ENCODE measurements at regions not wholly inside any gene's neighbourhood (a gene's known extent, or its start where the extent isn't known, plus 50 kb on each side); places are given as distances from the start of the nearest gene placed in this dataset.

GRCh38 chr13:104869501-104869900 is 1666.0 kb downstream of the EFNB2 start:
- TF ChIP-seq, protein P1, sequence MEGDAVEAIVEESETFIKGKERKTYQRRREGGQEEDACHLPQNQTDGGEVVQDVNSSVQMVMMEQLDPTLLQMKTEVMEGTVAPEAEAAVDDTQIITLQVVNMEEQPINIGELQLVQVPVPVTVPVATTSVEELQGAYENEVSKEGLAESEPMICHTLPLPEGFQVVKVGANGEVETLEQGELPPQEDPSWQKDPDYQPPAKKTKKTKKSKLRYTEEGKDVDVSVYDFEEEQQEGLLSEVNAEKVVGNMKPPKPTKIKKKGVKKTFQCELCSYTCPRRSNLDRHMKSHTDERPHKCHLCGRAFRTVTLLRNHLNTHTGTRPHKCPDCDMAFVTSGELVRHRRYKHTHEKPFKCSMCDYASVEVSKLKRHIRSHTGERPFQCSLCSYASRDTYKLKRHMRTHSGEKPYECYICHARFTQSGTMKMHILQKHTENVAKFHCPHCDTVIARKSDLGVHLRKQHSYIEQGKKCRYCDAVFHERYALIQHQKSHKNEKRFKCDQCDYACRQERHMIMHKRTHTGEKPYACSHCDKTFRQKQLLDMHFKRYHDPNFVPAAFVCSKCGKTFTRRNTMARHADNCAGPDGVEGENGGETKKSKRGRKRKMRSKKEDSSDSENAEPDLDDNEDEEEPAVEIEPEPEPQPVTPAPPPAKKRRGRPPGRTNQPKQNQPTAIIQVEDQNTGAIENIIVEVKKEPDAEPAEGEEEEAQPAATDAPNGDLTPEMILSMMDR (IDR thresholded peaks at IDR 0.05; ENCODE audit: low read depth, low read length, poor library complexity, severe bottlenecking): no peak
- TF ChIP-seq EZH2phosphoT487 (IDR thresholded peaks at IDR 0.05; ENCODE audit: borderline replicate concordance, low read length): no peak
